ENCODE measurements at regions not wholly inside any gene's neighbourhood (a gene's known extent, or its start where the extent isn't known, plus 50 kb on each side); places are given as distances from the start of the nearest gene placed in this dataset.
"Not testable (repeated sequence)": the region's sequence is repeated elsewhere in the genome, so short reads cannot be mapped to it uniquely, and the experiment has no call there.

DNA sequence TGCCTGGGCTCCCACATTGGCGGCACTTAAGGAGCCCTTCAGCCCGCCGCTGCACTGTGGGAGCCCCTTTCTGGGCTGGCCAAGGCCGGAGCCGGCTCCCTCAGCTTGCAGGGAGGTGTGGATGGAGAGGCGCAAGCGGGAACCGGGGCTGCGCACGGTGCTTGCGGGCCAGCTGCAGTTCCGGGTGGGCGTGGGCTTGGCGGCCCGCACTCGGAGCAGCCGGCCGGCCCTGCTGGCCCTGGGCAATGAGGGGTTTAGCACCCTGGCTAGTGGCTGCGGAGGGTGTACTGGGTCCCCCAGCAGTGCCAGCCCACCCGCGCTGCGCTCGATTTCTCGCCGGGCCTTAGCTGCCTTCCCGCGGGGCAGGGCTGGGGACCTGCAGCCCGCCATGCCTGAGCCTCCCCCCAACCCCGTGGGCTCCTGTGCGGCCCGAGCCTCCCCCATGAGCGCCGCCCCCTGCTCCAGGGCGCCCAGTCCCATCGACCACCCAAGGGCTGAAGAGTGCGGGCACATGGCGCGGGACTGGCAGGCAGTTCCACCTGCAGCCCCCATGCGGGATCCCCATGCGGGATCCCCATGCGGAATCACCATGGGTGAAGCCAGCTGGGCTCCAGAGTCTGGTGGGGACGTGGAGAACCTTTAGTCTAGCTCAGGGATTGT lies 998.9 kb upstream of the MIR17HG start:
- DNase-seq (ENCODE audit: low read depth), result not testable (repeated sequence)

DNA sequence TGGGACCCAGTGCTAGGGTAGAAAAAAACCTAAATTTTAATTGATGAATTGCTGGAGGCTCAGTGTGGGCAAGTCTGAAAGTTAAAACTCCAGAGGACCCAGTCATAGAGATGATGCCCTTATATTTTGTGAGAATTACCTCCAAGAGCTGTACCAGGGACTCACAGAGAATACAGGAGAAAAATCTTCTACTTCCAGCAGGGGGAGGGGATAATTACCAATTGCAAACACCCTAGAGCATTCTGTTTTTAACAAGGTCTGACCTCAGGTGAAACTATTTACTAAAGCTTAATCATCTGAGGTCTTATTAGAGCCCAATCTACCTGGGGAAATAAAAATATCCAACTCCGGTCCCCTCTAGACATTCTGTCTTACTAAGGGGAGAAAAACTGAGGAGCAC lies 994.7 kb upstream of the MIR17HG start:
- DNase-seq (ENCODE audit: low read depth), result no peak

DNA sequence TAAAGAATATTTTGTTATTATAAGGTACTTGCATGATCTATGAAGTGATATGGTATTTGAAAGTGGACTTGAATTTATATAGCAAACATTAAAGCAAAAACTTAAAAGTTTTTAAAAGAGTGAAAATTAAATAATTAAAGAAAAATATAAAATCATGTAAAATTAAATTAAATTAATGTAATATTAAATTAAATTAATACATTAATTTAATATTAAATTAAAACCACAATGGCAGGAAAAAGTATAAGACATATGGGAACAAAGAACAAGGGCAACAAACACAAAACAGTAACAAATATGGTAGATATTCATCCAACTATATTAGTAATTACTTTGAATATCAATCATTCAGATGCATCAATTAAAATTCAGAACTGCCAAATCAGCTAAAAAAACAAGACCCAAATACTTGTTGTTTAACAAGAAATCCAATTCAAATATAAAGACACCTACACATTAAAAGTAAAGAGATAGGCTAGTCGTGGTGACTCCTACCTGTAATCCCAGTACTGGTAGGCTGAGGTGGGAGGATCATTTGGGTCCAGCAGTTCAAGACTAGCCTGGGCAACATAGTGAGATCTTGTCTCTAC lies 992.2 kb upstream of the MIR17HG start:
- no peak for DNase-seq (ENCODE audit: low read depth)

DNA sequence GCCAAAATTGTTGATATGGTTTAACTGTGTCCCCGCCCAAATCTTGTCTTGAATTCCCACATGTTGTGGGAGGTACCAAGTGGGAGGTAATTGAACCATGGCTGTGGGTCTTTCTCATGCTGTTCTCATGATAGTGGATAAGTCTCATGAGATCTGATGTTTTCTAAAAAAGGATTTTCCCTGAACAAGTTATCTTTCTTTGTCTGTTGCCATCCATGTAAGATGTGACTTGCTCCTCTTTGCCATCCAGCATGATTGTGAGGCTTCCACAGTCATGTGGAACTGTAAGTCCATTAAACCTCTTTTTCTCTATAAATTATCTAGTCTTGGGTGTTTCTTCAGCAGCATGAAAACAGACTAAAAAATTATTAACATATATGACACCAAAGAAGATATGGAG lies 986.7 kb upstream of the MIR17HG start:
- DNase-seq (ENCODE audit: low read depth), result no peak

DNA sequence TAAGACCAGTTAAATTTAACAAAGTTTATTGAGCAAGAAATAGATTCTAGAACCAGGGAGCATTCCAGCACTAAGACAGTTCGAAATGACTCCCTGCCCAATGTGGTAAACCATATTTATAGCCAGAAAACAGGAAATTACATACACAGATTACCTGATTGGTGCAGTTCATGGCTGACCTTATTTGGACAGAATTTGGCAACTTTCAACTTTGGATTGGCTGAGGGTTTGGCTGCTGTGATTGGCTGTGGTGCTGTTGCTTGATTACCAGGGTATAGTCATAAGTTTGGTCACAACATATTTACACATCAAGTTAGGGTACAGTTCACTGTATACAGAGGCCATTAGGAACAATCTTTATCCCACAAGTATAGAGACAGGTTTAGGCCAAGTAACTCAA lies 984.8 kb upstream of the MIR17HG start:
- no peak for DNase-seq (ENCODE audit: low read depth)

DNA sequence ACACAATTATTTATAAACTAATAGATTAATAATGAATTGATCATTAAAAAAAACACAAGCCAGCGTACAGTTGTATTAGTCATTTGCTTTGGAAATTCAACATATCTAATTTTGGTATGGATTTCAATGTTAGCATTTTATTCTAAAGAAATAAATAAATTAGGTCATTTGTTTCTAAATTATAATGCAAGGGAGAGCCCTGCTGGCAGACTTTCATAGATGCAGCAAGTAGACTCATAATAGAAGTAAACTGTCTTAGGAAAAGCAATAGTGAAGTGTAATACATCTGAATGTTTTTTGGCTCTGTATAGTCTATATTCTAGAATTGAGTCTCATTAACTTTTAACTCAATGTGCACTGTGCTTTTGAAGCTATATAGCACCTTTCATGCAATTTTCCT lies 982.4 kb upstream of the MIR17HG start:
- DNase-seq (ENCODE audit: low read depth), result no peak

DNA sequence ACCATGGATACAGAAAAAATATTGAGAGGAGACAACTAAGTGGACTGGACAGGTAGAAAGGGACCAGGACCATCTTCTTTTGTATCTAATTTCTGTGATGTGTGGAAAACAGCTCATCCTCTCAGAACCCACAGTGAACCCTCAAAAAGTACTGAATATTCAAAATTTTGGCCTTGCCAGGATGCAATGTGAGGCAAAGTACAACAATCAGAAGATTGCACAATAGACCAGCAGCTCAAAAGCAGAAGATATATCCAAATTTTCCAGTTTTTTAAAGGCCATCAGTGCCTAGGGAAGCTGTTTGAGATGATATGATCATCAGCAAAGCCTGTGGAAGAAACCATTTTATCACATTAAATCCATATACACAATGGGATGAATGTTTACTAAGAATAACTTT lies 973.3 kb upstream of the MIR17HG start:
- DNase-seq (ENCODE audit: low read depth), result no peak

DNA sequence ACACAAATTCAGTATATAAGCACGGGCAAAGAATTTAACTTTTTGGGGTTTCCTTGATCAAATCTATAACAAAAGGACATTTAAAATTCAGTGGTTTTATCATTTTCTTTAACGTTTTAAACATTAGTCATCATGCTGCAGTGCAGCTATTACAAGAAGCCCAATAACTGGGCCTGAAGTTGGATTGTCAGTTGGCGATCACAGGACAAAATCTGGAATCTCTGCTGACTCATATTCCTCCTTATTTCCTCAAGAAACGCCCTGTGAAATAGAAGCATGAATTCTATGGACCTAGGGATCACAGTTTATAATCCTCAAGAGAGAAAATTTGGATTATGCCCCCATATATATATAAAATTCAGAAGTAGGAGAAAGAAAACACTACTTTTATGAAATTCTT lies 971.6 kb upstream of the MIR17HG start:
- DNase-seq (ENCODE audit: low read depth), result no peak

DNA sequence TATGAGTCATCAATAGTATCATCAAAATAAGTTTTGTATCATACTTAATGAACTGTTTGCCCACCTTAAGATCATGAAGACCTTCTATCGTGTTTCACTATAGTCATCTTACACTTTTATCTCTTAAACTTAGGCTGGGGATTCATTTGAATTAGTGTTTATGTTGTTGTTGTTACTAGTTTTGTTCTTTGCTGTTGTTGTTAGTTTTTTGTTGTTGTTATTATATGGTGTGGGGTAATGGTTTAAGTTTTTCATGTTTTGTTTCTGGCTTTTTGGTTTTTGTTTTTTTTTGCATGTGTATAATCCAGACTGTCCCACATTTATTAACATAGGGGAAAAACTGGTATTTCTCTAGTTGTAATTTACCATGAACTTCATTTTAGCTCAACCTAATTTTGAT lies 965.1 kb upstream of the MIR17HG start:
- no peak for DNase-seq (ENCODE audit: low read depth)

DNA sequence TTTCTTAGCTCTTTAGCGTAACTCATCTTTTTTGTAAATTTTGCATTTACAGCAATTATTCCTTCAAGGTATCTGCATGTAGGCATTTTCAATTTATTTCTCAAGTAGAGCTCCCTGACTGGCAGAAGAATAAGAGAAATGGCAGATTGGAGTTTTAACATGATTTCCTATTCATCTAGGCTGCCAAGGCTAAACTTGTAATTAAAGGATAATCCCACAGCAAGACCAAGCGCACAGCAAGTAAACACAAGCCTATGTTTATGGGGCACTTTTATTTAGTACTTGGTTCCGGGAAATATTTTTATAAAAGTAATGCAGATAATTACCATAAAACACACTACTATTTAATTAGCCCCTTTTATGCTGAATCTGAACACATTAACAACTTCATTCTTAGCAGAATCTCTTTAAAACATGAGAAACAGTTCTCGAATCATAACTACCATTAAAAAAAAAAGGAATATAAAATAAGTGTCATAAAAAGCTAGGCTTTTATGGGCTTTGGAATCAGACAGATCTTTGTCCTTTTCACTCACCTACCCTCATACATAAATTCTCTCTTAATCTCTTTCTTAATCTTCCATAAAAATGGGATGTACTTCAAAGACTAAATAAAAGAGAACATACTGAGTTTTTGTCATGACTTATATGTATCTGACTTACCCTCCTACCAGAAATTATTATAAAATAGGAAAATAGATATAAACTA lies 961.6 kb upstream of the MIR17HG start:
- DNase-seq (ENCODE audit: low read depth), result no peak

DNA sequence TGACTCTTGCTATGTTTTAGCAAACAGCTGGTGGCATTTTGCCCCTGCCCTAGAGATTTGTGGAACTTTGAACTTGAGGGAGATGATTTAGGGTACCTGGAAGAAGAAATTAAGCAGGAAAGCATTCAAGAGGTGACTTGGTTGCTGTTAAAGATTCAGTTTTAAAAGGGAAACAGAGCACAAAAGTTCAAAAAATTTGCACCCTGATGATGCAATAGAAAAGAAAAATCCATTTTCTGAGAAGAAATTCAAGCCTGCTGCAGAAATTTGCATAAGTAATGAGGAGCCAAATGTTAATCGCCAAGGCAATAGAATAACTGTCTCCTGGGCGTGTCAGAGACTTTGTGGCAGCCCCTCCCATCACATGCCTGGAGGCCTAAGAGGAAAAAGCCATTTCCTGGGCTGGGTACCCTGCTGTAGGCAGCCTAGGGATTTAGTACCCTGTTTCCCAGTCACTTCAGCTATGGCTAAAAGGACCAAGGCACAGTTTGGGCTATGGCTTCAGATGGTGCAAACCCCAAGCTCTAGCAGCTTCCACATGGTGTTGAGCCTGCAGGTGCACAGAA lies 958.5 kb upstream of the MIR17HG start:
- no peak for DNase-seq (ENCODE audit: low read depth)

DNA sequence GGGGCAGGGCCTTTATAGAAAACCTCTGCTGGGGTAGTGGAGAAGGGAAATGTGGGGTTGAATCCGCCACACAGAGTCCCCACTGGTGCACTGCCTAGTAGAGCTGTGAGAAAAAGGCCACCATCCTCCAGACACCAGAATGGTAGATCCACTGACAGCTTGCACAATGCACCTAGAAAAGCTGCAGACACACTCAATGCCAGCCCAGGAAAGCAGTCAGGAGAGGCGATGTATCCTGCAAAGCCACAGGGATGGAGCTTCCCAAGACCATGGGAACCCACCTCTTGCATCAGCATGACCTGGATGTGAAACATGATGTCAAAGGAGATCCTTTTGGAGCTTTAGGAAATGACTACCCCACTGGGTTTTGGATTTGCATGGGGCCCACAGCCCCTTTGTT lies 958.0 kb upstream of the MIR17HG start:
- no peak for DNase-seq (ENCODE audit: low read depth)

DNA sequence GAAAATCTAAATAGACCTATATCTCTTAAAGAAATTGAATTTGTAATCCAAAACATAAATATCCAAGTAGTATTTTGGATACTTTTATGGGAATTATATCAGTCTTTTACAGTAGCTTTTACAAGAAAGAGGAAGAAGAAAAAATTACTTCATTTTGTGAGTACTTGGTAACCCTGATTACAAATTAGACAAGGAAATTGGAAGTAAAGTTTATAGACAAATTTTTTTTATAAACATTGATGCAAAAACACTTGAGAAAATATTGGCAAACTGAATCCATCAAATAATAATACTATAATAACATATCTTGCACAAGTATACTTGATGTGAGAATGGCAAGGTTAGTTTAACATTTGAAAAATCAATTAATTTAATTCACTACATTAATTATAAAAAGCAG lies 954.1 kb upstream of the MIR17HG start:
- no peak for DNase-seq (ENCODE audit: low read depth)

DNA sequence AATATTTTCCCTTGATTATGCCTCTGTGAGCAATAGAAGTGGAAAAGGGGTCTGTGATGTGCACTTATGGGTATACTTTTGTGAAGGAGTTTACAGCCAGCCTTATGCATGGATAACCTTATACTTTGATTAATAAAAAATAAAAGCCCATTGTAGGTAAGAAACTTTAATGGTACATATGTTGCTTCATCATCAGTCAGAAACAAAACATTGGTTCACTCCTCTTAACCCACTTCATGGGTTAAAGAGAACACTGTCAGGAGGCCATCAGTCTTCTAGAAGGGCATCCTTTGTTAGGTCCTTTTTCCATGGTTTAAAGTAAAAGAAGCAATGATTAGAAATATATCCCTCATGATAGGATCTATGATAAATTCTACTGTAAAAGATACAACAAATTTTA lies 952.1 kb upstream of the MIR17HG start:
- DNase-seq (ENCODE audit: low read depth), result no peak

DNA sequence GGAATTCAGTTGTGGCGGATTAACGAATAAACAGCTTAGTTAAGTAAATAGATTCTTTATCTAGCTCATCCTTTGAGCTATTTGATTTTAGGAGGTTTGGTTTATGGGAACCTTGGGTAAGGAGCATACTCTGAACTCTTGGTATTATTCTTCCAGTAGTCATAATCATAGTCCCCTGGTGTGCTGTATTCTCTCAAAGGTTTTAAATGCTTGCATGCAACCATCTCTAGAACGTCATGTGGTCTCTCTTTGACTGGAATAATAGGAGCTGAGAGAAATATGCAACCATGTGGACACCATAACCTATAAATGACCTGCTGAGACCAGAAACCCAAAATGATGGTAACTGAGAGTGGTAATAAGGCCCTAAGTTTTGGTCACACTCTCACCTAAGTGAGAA lies 951.6 kb upstream of the MIR17HG start:
- no peak for DNase-seq (ENCODE audit: low read depth)

DNA sequence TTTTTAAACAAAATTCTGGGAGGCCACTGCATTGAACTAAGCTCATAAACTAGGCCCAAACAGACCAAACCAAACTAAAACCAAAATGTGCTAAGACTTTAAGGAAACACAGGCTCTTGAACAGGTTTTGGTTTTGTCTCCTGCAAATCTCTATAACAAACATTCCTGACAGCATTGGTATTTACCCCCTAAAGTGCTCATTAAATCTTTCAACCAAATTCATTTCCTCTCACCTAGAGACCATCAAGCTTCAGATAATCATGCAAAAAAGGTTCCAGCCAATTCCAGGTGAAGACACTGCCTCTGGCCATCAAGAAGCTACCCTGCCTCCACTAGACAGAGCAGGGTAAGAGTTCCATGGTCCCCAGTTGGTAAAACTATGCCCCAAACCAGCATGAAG lies 951.2 kb upstream of the MIR17HG start:
- no peak for DNase-seq (ENCODE audit: low read depth)

DNA sequence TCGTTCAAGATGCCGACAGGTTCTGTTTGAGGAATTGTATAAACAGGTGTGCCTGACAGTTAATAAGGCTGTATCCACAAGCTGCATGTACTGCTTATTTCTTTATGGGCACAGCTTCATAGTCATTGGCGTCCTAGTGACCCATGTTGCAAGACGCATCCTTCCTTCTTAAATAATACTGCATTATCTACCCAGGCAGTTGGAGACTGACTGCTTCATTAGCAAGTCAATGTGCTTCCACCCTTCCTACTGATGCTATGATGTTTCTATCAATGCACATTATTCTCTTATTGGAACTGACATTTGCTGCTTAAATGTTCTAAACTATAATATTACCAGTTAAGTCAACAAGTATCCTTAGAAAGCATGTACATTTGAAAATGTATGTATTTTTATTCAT lies 950.0 kb upstream of the MIR17HG start:
- DNase-seq (ENCODE audit: low read depth), result no peak

DNA sequence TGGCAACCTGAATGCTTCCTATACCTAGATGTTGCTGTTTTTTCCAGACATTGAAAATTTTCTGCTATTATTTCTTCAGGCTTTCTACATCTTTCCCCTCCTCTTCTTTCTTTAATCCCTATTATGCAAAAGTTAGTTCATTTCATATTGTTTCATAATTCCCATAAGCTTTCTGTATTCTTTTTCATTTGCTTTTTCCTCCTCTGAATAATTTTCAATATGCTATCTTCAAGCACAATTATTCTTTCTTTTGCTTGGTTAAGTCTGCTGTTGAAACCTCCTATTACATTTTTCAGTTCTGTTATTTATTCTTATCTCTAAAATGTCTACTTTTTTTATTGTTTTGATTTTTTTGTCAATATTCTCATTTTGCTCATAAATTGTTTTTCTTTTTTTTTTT lies 947.1 kb upstream of the MIR17HG start:
- DNase-seq (ENCODE audit: low read depth), result no peak

DNA sequence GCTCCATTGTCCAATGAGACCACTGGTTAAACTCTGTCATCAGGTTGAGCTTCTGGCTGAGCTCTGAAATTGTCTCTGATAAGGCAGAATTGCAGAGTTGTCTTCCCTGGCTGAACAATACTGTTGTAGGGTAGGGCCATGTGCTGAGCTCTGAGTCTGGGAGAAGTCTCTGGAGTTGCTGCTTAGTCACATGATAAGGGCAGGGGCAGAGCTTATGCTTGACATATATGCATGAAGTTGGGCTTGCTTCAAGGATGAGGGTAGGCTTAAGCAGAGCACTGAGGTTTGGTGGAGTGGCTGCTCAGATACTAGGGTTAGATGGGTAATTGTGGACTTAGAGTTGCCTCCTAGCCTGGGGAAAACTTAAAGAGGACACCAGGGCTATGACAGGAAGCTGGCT lies 946.3 kb upstream of the MIR17HG start:
- DNase-seq (ENCODE audit: low read depth), result no peak

DNA sequence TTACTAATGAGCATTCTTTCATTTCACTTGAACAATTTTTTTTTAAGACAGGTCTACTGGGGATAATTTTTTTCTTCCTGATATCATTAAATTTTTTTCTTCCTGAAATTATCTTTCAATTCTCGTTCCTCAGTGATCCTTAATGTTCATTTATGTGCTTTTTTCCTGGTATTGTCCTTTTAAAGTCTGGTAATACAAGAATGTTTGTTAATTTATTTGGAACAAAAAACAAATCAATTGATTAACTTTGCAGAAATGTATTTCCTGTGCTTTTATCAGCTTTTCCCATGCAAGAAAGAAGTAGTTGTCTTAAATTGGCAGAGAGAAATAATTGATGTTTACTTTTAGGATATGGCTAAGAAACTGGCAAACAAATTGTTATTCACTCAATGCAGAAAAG lies 945.4 kb upstream of the MIR17HG start:
- no peak for DNase-seq (ENCODE audit: low read depth)

DNA sequence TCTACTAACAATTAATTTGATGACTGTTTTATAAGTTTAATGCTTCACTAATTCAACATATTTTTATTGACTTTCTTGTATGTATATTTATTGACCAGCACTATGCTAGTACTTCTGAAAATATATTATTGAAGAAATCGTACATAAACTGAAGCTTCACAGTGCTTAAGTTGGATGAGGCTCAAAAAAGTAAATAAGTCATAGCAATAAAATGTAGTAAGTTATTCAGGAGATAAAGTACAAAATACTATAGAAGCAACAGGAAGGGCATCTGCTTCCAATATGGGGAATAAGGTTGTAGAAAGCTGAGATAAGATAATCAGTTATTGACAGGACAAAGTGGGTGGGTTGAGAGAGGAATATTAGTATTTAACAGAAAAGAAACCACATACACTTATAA lies 944.9 kb upstream of the MIR17HG start:
- no peak for DNase-seq (ENCODE audit: low read depth)

DNA sequence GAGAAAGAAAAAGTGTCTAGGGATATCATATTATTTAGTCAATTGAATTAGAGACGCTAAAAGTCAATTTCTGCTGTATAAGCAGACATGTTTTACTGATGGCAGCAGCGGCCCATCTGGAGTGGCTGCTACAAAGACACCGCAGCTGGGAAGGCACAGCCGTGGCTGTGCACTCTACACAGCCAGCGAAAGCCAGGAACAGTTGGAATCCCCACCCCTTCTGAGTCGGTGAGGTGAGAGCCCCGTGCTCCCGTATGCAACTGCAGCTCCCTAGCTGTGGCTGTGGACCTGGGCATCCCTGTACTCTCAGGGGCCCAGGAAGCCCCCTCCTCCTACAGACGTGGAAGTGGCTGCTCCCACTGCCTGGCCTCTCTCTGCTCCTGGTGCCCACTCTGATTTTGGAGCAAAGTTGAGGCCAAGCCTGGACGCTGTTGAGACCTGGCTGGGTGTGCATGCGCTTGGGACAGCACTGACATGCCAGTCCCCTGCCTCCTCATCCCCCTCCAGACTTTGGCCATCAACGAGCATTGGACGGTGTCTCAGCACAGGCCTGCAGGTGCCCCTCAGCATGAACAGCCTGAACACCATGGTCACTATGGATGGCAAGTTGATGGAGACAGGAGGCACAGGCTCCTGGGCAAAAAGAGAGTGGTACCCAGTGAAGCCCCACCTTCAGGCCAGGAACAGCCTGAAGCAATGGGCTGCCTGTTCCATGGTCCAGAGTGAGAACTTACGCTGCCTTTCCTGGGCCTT lies 944.0 kb upstream of the MIR17HG start:
- no peak for DNase-seq (ENCODE audit: low read depth)

DNA sequence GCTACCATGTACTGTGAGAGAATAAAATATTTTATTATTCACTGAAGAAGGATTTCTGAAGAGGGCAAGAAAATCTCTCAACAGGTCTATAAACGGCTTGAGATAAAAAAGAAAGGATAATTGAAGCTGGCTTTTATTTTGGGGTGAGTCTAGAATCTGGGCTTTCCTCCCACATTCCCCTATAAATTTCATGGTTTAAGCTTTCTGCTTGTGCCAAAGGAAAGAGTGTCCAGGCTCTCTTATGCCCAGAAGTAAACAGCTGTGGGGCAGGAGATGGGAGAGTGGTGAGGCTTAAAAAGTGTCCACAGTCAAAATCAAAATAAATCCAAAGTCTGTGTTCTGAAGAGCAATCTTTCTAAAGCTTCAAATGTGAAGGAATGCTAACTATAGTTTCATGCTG lies 942.2 kb upstream of the MIR17HG start:
- no peak for DNase-seq (ENCODE audit: low read depth)

Measured in GM04503 (cell line).